ENCODE measurements at regions not wholly inside any gene's neighbourhood (a gene's known extent, or its start where the extent isn't known, plus 50 kb on each side); places are given as distances from the start of the nearest gene placed in this dataset.
"Not testable (repeated sequence)": the region's sequence is repeated elsewhere in the genome, so short reads cannot be mapped to it uniquely, and the experiment has no call there.

GRCh38 chrX:40815045-40815444, 79.7 kb upstream of the MED14 start:
- intact Hi-C loops (cut with DNase I), result loop anchor here in 1 of 2 donors (10.0 kb wide), 1 partner anchor 360 kb away; no protein-coding TSS in a partner anchor
- ATAC-seq (ENCODE audit: low FRiP score); H3K27ac ChIP-seq (ENCODE audit: low read depth in 1 of 2, low read length in 2 of 2): not testable (repeated sequence)

DNA sequence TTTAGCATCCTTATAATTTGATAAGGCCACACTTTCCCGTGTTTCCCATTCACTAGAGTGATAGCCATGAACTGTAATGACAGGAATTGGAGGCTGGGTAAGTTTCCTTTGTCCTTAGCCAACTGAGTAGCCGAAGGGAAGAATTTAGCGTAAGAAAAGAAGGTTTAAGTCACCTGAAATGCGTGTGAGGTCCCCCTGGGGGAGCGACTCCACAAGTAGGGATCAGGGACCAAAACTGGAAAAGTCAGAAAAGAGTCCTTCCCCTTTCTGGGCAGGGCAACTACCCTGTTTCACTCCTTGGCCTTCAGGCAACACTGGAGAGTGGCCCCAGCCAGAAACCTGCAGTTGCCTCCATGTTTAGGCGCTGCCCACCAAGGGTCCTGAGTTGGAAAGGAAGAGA, 81.6 kb upstream of the MED14 start:
- Histone ChIP-seq H3K9me3 (ENCODE audit: control insufficient read depth, low read length) (no peaks in the 10 kb centered on the region), H3K4me1 (ENCODE audit: control insufficient read depth in 1 of 2, insufficient read depth in 2 of 2, low read length in 2 of 2) (no peaks in the 10 kb centered on the region), H3K4me3 (ENCODE audit: low read length in 2 of 2) (no peak overlapping the region), H3K27me3 (ENCODE audit: control insufficient read depth in 1 of 2, insufficient read depth in 2 of 2, low read length in 1 of 2) (no peaks in the 10 kb centered on the region), H3K27ac (ENCODE audit: low read depth in 1 of 2, low read length in 2 of 2) (peak overlapping the region in 1 of 2 donors; percentile 6), H3K36me3 (ENCODE audit: control insufficient read depth in 1 of 2, insufficient read depth in 2 of 2, low read length in 1 of 2) (no peaks in the 10 kb centered on the region)
- WGBS, 2 donors, result 56 to 77% methylated on average over 6 of the region's 6 CpGs
- ATAC-seq (ENCODE audit: low FRiP score) (no peak), DNase-seq (no peak)
- intact Hi-C loops (cut with DNase I), result loop anchor here in 1 of 2 donors (10.0 kb wide), 1 partner anchor 362 kb away; no protein-coding TSS in a partner anchor

More at GRCh38 chrX:40815045-40815444, 79.7 kb upstream of the MED14 start:
- not testable (repeated sequence) for H3K36me3 ChIP-seq (ENCODE audit: control insufficient read depth in 1 of 2, insufficient read depth in 2 of 2, low read length in 1 of 2); H3K4me1 ChIP-seq (ENCODE audit: control insufficient read depth in 1 of 2, insufficient read depth in 2 of 2, low read length in 2 of 2); H3K4me3 ChIP-seq (ENCODE audit: low read length in 2 of 2); DNase-seq; H3K27me3 ChIP-seq (ENCODE audit: control insufficient read depth in 1 of 2, insufficient read depth in 2 of 2, low read length in 1 of 2); H3K9me3 ChIP-seq (ENCODE audit: control insufficient read depth, low read length)

DNA sequence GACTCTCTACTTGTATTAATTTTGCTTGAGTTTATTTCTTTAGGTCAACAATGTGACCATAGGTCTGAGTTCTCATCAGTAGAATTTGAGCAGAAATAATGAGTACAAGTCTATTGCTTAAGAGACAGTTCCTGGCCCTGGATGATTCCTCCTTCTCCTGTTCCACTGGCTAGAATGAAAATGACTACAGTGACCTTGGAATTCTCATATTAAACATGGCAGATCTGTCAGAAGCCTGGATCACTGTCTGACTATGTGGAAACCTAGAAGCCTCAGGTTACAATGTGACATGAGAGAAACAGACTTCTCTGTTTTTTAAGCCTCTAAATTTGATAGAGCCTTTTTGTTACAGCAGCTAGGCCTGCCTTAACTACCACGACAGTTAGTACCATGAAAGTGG, 82.9 kb upstream of the MED14 start:
- no peak for ATAC-seq (ENCODE audit: low FRiP score)
- no peak for DNase-seq
- no peaks in the 10 kb centered on the region for H3K36me3 ChIP-seq (ENCODE audit: control insufficient read depth in 1 of 2, insufficient read depth in 2 of 2, low read length in 1 of 2)
- intact Hi-C loops (cut with DNase I), result loop anchor here in 1 of 2 donors (10.0 kb wide), 1 partner anchor 363 kb away; no protein-coding TSS in a partner anchor
- no peak overlapping the region for H3K4me3 ChIP-seq (ENCODE audit: low read length in 2 of 2)
- WGBS, 2 donors, result 83 to 99% methylated on average over 1 of the region's 1 CpG
- no peaks in the 10 kb centered on the region for H3K27me3 ChIP-seq (ENCODE audit: control insufficient read depth in 1 of 2, insufficient read depth in 2 of 2, low read length in 1 of 2)
- H3K27ac ChIP-seq (ENCODE audit: low read depth in 1 of 2, low read length in 2 of 2), result no peak overlapping the region
- H3K4me1 ChIP-seq (ENCODE audit: control insufficient read depth in 1 of 2, insufficient read depth in 2 of 2, low read length in 2 of 2), result no peaks in the 10 kb centered on the region
- no peaks in the 10 kb centered on the region for H3K9me3 ChIP-seq (ENCODE audit: control insufficient read depth, low read length)

DNA sequence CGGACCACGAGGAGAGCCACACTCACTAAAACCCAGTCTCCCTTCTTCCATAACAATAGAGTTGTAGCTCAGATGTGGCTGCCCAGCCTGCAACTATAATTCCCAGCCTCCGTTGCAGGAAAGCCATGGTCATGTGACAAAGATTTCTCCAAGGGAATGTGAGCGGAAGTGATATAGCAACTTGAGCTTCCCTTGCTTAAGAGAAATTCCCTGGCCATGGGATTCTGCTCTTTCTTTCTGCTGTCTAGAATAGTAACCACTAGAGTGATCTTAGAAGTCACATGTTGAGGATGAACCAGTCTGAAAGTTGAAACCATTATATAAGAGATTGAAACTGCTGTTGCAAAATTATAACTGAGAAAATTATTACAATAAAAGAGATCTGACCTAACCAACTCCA, 86.4 kb upstream of the MED14 start:
- 76 to 89% methylated on average over 4 of the region's 4 CpGs for WGBS, 2 donors
- ATAC-seq (ENCODE audit: low FRiP score), result no peak

DNA sequence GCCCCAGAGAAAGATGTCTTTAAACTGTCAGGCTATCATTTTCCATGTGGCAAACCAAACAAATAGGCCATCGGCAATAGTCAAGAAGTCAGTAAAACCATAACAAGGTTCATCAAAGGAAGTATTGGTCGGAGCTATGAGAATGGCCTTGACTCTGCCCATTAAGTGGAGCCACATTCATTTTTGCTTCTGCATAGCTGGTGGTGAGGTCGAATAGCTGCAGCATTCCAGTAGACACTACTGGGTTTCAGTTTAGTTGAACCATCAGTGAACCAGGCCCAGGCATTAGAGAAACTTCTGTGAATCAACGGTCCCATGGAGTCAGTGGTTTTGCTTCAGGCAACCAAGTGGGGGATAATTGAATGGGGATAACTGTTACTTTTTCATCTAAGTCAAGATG, 92.0 kb upstream of the MED14 start:
- intact Hi-C loops (cut with DNase I), result no loop called here
- Histone ChIP-seq H3K27ac (ENCODE audit: low read depth in 1 of 2, low read length in 2 of 2) (no peak overlapping the region), H3K4me1 (ENCODE audit: control insufficient read depth in 1 of 2, insufficient read depth in 2 of 2, low read length in 2 of 2) (no peaks in the 10 kb centered on the region), H3K36me3 (ENCODE audit: control insufficient read depth in 1 of 2, insufficient read depth in 2 of 2, low read length in 1 of 2) (no peaks in the 10 kb centered on the region), H3K27me3 (ENCODE audit: control insufficient read depth in 1 of 2, insufficient read depth in 2 of 2, low read length in 1 of 2) (no peaks in the 10 kb centered on the region), H3K4me3 (ENCODE audit: low read length in 2 of 2) (no peak overlapping the region), H3K9me3 (ENCODE audit: control insufficient read depth, low read length) (no peaks in the 10 kb centered on the region)
- DNase-seq (no peak), ATAC-seq (ENCODE audit: low FRiP score) (no peak)
- 91 to 96% methylated on average over 4 of the region's 4 CpGs for WGBS, 2 donors

More for the DNA sequence above, 86.4 kb upstream of the MED14 start:
- intact Hi-C loops (cut with DNase I), result no loop called here
- Histone ChIP-seq H3K9me3 (ENCODE audit: control insufficient read depth, low read length) (no peaks in the 10 kb centered on the region), H3K27ac (ENCODE audit: low read depth in 1 of 2, low read length in 2 of 2) (no peak overlapping the region), H3K4me1 (ENCODE audit: control insufficient read depth in 1 of 2, insufficient read depth in 2 of 2, low read length in 2 of 2) (no peaks in the 10 kb centered on the region), H3K36me3 (ENCODE audit: control insufficient read depth in 1 of 2, insufficient read depth in 2 of 2, low read length in 1 of 2) (no peaks in the 10 kb centered on the region), H3K27me3 (ENCODE audit: control insufficient read depth in 1 of 2, insufficient read depth in 2 of 2, low read length in 1 of 2) (no peaks in the 10 kb centered on the region), H3K4me3 (ENCODE audit: low read length in 2 of 2) (no peak overlapping the region)
- DNase-seq, result no peak

- Histone ChIP-seq H3K27me3 (ENCODE audit: control insufficient read depth in 1 of 2, insufficient read depth in 2 of 2, low read length in 1 of 2) (no peaks in the 10 kb centered on the region), H3K9me3 (ENCODE audit: control insufficient read depth, low read length) (no peaks in the 10 kb centered on the region), H3K4me1 (ENCODE audit: control insufficient read depth in 1 of 2, insufficient read depth in 2 of 2, low read length in 2 of 2) (no peaks in the 10 kb centered on the region), H3K27ac (ENCODE audit: low read depth in 1 of 2, low read length in 2 of 2) (no peak overlapping the region), H3K4me3 (ENCODE audit: low read length in 2 of 2) (no peak overlapping the region), H3K36me3 (ENCODE audit: control insufficient read depth in 1 of 2, insufficient read depth in 2 of 2, low read length in 1 of 2) (no peaks in the 10 kb centered on the region)
- 73 to 75% methylated on average over 12 of the region's 12 CpGs for WGBS, 2 donors
- DNase-seq (no peak), ATAC-seq (ENCODE audit: low FRiP score) (no peak)
- intact Hi-C loops (cut with DNase I), result no loop called here
Observed at GRCh38 chrX:40831750-40832149, 96.4 kb upstream of the MED14 start.

DNA sequence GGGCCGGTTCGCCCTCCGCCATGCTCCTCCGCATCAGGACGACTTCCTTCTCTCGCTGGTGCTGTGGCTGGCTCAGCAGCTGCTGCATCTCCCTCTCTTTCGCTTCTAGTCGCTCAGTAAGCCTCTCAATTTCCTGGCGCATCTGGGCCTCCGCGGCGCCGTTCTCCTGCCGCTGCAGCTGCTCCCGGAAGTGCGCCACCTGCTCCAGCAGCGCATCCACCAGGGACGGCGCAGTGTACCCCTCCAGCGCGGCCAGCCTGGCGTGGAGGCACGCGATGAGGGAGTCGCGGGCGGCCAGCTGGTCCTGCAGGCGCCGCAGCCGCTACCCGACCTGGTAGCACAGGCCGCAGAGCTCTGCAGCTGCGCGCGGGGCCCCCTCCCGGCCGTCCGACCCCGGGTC, 97.4 kb upstream of the MED14 start:
- ATAC-seq (ENCODE audit: low FRiP score), result no peak
- no peak overlapping the region for H3K27ac ChIP-seq (ENCODE audit: low read depth in 1 of 2, low read length in 2 of 2)
- no peaks in the 10 kb centered on the region for H3K4me1 ChIP-seq (ENCODE audit: control insufficient read depth in 1 of 2, insufficient read depth in 2 of 2, low read length in 2 of 2)
- H3K9me3 ChIP-seq (ENCODE audit: control insufficient read depth, low read length), result no peaks in the 10 kb centered on the region
- H3K27me3 ChIP-seq (ENCODE audit: control insufficient read depth in 1 of 2, insufficient read depth in 2 of 2, low read length in 1 of 2), result no peaks in the 10 kb centered on the region
- H3K4me3 ChIP-seq (ENCODE audit: low read length in 2 of 2), result no peak overlapping the region
- no peaks in the 10 kb centered on the region for H3K36me3 ChIP-seq (ENCODE audit: control insufficient read depth in 1 of 2, insufficient read depth in 2 of 2, low read length in 1 of 2)
- intact Hi-C loops (cut with DNase I), result no loop called here
- DNase-seq, result no peak
- WGBS, 2 donors, result 91 to 96% methylated on average over 36 to 39 of the region's 39 CpGs

GRCh38 chrX:40834225-40834624, 98.9 kb upstream of the MED14 start:
- H3K27me3 ChIP-seq (ENCODE audit: control insufficient read depth in 1 of 2, insufficient read depth in 2 of 2, low read length in 1 of 2), result no peaks in the 10 kb centered on the region
- H3K9me3 ChIP-seq (ENCODE audit: control insufficient read depth, low read length), result no peaks in the 10 kb centered on the region
- H3K4me1 ChIP-seq (ENCODE audit: control insufficient read depth in 1 of 2, insufficient read depth in 2 of 2, low read length in 2 of 2), result no peaks in the 10 kb centered on the region
- no peak overlapping the region for H3K27ac ChIP-seq (ENCODE audit: low read depth in 1 of 2, low read length in 2 of 2)
- no peaks in the 10 kb centered on the region for H3K36me3 ChIP-seq (ENCODE audit: control insufficient read depth in 1 of 2, insufficient read depth in 2 of 2, low read length in 1 of 2)
- no peak overlapping the region for H3K4me3 ChIP-seq (ENCODE audit: low read length in 2 of 2)
- intact Hi-C loops (cut with DNase I), result no loop called here
- 95 to 97% methylated on average over 33 of the region's 33 CpGs for WGBS, 2 donors
- DNase-seq, result peak in 1 of 2 donors; percentile 72
- no peak for ATAC-seq (ENCODE audit: low FRiP score)

GRCh38 chrX:40835526-40835925, 100.2 kb upstream of the MED14 start:
- no peaks in the 10 kb centered on the region for H3K27me3 ChIP-seq (ENCODE audit: control insufficient read depth in 1 of 2, insufficient read depth in 2 of 2, low read length in 1 of 2)
- no peaks in the 10 kb centered on the region for H3K9me3 ChIP-seq (ENCODE audit: control insufficient read depth, low read length)
- no peak overlapping the region for H3K27ac ChIP-seq (ENCODE audit: low read depth in 1 of 2, low read length in 2 of 2)
- intact Hi-C loops (cut with DNase I), result no loop called here
- H3K36me3 ChIP-seq (ENCODE audit: control insufficient read depth in 1 of 2, insufficient read depth in 2 of 2, low read length in 1 of 2), result no peaks in the 10 kb centered on the region
- H3K4me3 ChIP-seq (ENCODE audit: low read length in 2 of 2), result no peak overlapping the region
- H3K4me1 ChIP-seq (ENCODE audit: control insufficient read depth in 1 of 2, insufficient read depth in 2 of 2, low read length in 2 of 2), result no peaks in the 10 kb centered on the region
- 72 to 80% methylated on average over 7 of the region's 7 CpGs for WGBS, 2 donors
- ATAC-seq (ENCODE audit: low FRiP score) (no peak), DNase-seq (no peak)
